ENCODE measurements at regions not wholly inside any gene's neighbourhood (a gene's known extent, or its start where the extent isn't known, plus 50 kb on each side); places are given as distances from the start of the nearest gene placed in this dataset.
"Not testable (repeated sequence)": the region's sequence is repeated elsewhere in the genome, so short reads cannot be mapped to it uniquely, and the experiment has no call there.

DNA sequence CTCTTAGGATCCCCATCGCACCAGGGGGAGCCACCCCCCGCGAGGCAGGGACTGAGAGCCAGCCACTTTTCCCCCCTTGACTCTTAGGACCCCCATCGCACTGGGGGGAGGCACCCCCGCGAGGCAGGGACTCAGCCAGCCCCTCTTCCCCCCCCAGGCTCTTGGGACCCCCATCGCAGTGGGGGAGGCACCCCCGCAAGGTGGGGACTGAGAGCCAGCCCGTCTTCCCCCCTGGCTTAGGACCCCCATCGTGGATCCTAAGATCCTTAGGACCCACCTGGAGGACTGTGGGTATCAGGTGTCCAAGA is 365.2 kb upstream of the SPRY2 start:
- H3K36me3 ChIP-seq (replicated peaks), result no peaks in the 10 kb centered on the region
- in situ Hi-C loops (cut with HindIII; ENCODE audit: low pct_ligation_motif_present, low sequenced_read_pairs), result no loop called here
- no peaks in the 10 kb centered on the region for H3K27me3 ChIP-seq (replicated peaks)
- no peak for DNase-seq
- H3K27ac ChIP-seq, result no peak overlapping the region
- TF ChIP-seq CTCF (IDR thresholded peaks at IDR 0.05; ENCODE audit: low read depth, low read length, missing control alignments), result no peak
- no peak overlapping the region for H3K4me3 ChIP-seq (ENCODE audit: low read depth, low read length)

DNA sequence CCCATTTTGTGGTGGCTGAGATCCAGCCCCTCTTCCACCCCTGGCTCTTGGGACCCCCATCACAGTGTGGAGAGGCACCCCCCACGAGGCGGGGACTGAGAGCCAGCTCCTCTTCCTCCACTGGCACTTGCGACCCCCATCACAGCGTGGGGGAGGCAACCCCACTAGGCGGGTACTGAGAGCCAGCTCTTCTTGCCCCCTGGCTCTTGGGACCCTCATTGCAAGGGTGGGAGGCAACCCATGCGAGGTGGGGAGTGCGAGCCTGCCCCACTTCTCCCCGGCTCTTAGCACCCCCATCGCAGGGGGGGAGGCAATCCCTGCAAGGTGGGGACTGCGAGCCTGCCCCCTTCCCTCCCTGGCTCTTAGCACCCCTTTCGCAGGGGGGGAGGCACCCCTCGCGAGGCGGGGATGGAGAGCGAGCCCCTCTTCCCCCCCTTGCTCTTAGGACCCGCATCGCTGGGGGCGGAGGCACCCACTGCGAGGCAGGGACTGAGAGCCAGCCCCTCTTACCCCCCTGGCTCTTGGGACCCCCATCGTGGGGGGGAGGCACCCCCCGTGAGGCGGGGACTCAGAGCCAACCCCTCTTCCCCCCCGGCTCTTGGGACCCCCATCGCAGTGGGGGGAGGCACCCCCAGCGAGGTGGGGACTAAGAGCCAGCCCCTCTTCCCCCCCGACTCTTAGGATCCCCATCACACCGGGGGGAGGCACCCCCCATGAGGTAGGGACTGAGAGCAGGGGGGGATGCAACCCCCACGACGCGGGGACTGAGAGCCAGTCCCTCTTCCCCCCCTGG is 364.6 kb upstream of the SPRY2 start:
- no peak for DNase-seq
- no peak overlapping the region for H3K4me3 ChIP-seq (ENCODE audit: low read depth, low read length)
- H3K27ac ChIP-seq, result no peak overlapping the region
- H3K27me3 ChIP-seq (replicated peaks), result no peaks in the 10 kb centered on the region
- TF ChIP-seq CTCF (IDR thresholded peaks at IDR 0.05; ENCODE audit: low read depth, low read length, missing control alignments), result no peak
- H3K36me3 ChIP-seq (replicated peaks), result no peaks in the 10 kb centered on the region
- in situ Hi-C loops (cut with HindIII; ENCODE audit: low pct_ligation_motif_present, low sequenced_read_pairs), result no loop called here

GRCh38 chr13:80704369-80704768 is 363.4 kb upstream of the SPRY2 start:
- in situ Hi-C loops (cut with HindIII; ENCODE audit: low pct_ligation_motif_present, low sequenced_read_pairs), result no loop called here
- H3K36me3 ChIP-seq (replicated peaks), result no peaks in the 10 kb centered on the region
- no peak for DNase-seq
- H3K27ac ChIP-seq, result no peak overlapping the region
- TF ChIP-seq CTCF (IDR thresholded peaks at IDR 0.05; ENCODE audit: low read depth, low read length, missing control alignments), result no peak
- H3K4me3 ChIP-seq (ENCODE audit: low read depth, low read length), result no peak overlapping the region
- H3K27me3 ChIP-seq (replicated peaks), result no peaks in the 10 kb centered on the region

DNA sequence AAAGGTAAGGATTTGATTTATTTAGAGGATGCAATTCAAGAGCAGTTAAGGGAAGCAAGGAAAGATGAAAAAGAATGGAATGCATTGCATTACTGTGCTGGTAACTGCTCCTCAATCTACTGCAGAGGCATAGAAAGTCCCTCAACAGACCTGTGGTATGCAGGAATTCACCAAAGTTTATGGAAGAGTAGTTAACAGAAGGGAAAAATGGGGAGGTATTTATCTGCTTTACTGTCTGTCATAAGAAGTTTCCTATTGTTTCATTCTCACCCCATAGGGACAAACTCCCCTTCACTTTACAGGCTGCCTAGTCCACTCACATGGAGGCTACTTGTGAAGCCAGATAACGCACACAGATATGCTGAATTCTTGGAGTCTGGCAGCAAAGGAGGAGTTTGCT is 354.9 kb upstream of the SPRY2 start:
- Histone ChIP-seq H3K36me3 (replicated peaks) (no peaks in the 10 kb centered on the region), H3K27me3 (replicated peaks) (no peaks in the 10 kb centered on the region), H3K4me3 (ENCODE audit: low read depth, low read length) (no peak overlapping the region), H3K27ac (no peak overlapping the region)
- in situ Hi-C loops (cut with HindIII; ENCODE audit: low pct_ligation_motif_present, low sequenced_read_pairs), result no loop called here
- DNase-seq, result no peak
- no peak for TF ChIP-seq CTCF (IDR thresholded peaks at IDR 0.05; ENCODE audit: low read depth, low read length, missing control alignments)

- H3K27me3 ChIP-seq (replicated peaks); H3K27ac ChIP-seq; in situ Hi-C loops (cut with HindIII; ENCODE audit: low pct_ligation_motif_present, low sequenced_read_pairs); H3K4me3 ChIP-seq (ENCODE audit: low read depth, low read length); DNase-seq; H3K36me3 ChIP-seq (replicated peaks): not testable (repeated sequence)
Observed at GRCh38 chr13:80691814-80692213, 350.9 kb upstream of the SPRY2 start.

GRCh38 chr13:80690208-80690607 is 349.3 kb upstream of the SPRY2 start:
- Histone ChIP-seq H3K27me3 (replicated peaks) (no peaks in the 10 kb centered on the region), H3K36me3 (replicated peaks) (no peaks in the 10 kb centered on the region), H3K27ac (no peak overlapping the region), H3K4me3 (ENCODE audit: low read depth, low read length) (no peak overlapping the region)
- TF ChIP-seq CTCF (IDR thresholded peaks at IDR 0.05; ENCODE audit: low read depth, low read length, missing control alignments), result no peak
- DNase-seq, result no peak
- in situ Hi-C loops (cut with HindIII; ENCODE audit: low pct_ligation_motif_present, low sequenced_read_pairs), result no loop called here
